SK-N-SH treated with all-trans-retinoic acid at 6 μM for 48 hours (cell line): ENCODE measurements at regions not wholly inside any gene's neighbourhood (a gene's known extent, or its start where the extent isn't known, plus 50 kb on each side); places are given as distances from the start of the nearest gene placed in this dataset.

Experiments
- ATAC-seq: fragments of 200-7000 bp; cut with Tn5 transposase; 3 replicates; pipeline ENCODE4 v1.9.1; 2020; ENCODE audit warnings: mild to moderate bottlenecking, moderate library complexity
- BACH2 ChIP-seq: fragments of 250-450 bp; sonication (Bioruptor Pico); IDR thresholded peaks from 2 replicates; pipeline ENCODE4 v1.9.0; 2021; ENCODE audit warnings: mild to moderate bottlenecking, borderline replicate concordance
- ESRRG ChIP-seq: fragments of 250-450 bp; sonication (Bioruptor Pico); IDR thresholded peaks from 2 replicates; pipeline ENCODE4 v1.6.1; 2021; ENCODE audit warnings: mild to moderate bottlenecking
- GLIS3 ChIP-seq: fragments of 250-450 bp; sonication (Bioruptor Pico); IDR thresholded peaks from 2 replicates; pipeline ENCODE4 v1.5.0; 2020; ENCODE audit warnings: mild to moderate bottlenecking, moderate library complexity
- ISL1 ChIP-seq: fragments of 250-450 bp; sonication (Bioruptor Pico); IDR thresholded peaks from 2 replicates; pipeline ENCODE4 v2.1.2; 2022; ENCODE audit warnings: mild to moderate bottlenecking, moderate library complexity
- OSR1 ChIP-seq: fragments of 250-450 bp; sonication (Bioruptor Pico); IDR thresholded peaks from 2 replicates; pipeline ENCODE4 v1.8.0; 2022; ENCODE audit warnings: moderate library complexity, mild to moderate bottlenecking, inconsistent platforms
- PPARA ChIP-seq: fragments of 250-450 bp; sonication (Bioruptor Pico); IDR thresholded peaks from 2 replicates; pipeline ENCODE4 v1.5.0; 2020; ENCODE audit warnings: mild to moderate bottlenecking, borderline replicate concordance
- SNAI2 ChIP-seq: fragments of 250-450 bp; sonication (Bioruptor Pico); IDR thresholded peaks from 2 replicates; pipeline ENCODE4 v1.5.0; 2020; ENCODE audit warnings: mild to moderate bottlenecking, moderate library complexity
- TCF4 ChIP-seq: fragments of 250-450 bp; sonication (Bioruptor Pico); IDR thresholded peaks from 2 replicates; pipeline ENCODE4 v1.8.0; 2021; ENCODE audit warnings: mild to moderate bottlenecking, moderate library complexity, borderline replicate concordance
- TOX ChIP-seq: fragments of 250-450 bp; sonication (Bioruptor Pico); IDR thresholded peaks from 2 replicates; pipeline ENCODE4 v1.8.0; 2021; ENCODE audit warnings: mild to moderate bottlenecking, moderate library complexity, borderline replicate concordance
- ZC3H10 ChIP-seq: fragments of 250-450 bp; sonication (Bioruptor Pico); IDR thresholded peaks from 2 replicates; pipeline ENCODE4 v1.5.1; 2021; ENCODE audit warnings: mild to moderate bottlenecking, moderate library complexity
- ZFP3 ChIP-seq: fragments of 250-450 bp; sonication (Bioruptor Pico); IDR thresholded peaks from 2 replicates; pipeline ENCODE4 v1.5.0; 2020; ENCODE audit warnings: mild to moderate bottlenecking, moderate library complexity
- ZFP30 ChIP-seq: fragments of 450-650 bp; formaldehyde crosslinking; IDR thresholded peaks from 2 replicates; pipeline ENCODE4 v1.5.0; 2022; ENCODE audit warnings: mild to moderate bottlenecking, moderate library complexity
- ZNF565 ChIP-seq: fragments of 450-650 bp; formaldehyde crosslinking; conservative IDR thresholded peaks from 2 replicates; pipeline ENCODE4 v1.5.0; 2020; ENCODE audit warnings: low read depth, mild to moderate bottlenecking, moderate library complexity
- ZNF70 ChIP-seq: fragments of 450-650 bp; formaldehyde crosslinking; IDR thresholded peaks from 2 replicates; pipeline ENCODE4 v1.5.0; 2020; ENCODE audit warnings: mild to moderate bottlenecking, moderate library complexity
- TF ChIP-seq, protein P1 (sequence below): fragments of 250-450 bp; sonication (Bioruptor Pico); IDR thresholded peaks from 2 replicates; pipeline ENCODE4 v1.5.1; 2020; ENCODE audit warnings: low read depth, mild to moderate bottlenecking, moderate library complexity
- TF ChIP-seq, protein P2 (sequence below): fragments of 250-450 bp; sonication (Bioruptor Pico); IDR thresholded peaks from 2 replicates; pipeline ENCODE4 v1.5.1; 2021; ENCODE audit warnings: mild to moderate bottlenecking, moderate library complexity
- TF ChIP-seq, protein P3 (sequence below): fragments of 250-450 bp; sonication (Bioruptor Pico); IDR thresholded peaks from 2 replicates; pipeline ENCODE4 v1.8.0; 2020; ENCODE audit warnings: mild to moderate bottlenecking, moderate library complexity, borderline replicate concordance
- TF ChIP-seq, protein P4 (sequence below): fragments of 250-450 bp; sonication (Bioruptor Pico); IDR thresholded peaks from 2 replicates; pipeline ENCODE4 v1.5.0; 2020; ENCODE audit warnings: mild to moderate bottlenecking, moderate library complexity
- TF ChIP-seq, protein P5 (sequence below): fragments of 250-450 bp; sonication (Bioruptor Pico); IDR thresholded peaks from 2 replicates; pipeline ENCODE4 v1.8.0; 2021; ENCODE audit warnings: low read depth, mild to moderate bottlenecking, moderate library complexity, borderline replicate concordance

DNA sequence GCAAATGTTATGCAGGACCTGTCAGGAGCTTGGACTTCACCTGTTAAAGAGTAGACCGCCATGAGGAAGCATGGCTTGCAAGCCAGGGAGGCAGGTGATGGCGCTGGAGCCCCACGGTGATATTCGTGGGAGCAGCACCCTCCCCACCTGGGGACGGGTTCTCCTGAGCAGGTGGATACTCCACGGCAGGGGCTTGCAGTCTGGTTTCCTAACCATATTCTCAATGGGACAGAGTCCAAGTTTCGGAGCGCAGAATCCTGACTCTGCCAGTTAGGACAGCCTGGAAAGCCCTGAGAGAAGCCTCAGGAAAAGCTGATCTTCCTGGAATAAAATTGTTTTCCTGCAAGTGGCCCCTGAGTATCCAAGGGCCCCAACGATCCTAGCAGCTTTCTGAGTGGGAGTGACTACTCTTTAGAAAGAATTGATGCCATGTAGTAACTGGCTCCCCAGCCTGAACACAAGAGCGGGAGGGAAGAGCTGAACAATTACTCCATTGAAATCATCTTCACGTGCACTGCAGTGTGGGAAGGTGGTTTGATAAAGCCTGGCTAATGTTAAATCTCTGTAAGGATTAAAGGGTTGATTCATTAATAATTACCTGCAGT is 146.3 kb upstream of the RAB4A start (continued):
- TF ChIP-seq, protein P1, sequence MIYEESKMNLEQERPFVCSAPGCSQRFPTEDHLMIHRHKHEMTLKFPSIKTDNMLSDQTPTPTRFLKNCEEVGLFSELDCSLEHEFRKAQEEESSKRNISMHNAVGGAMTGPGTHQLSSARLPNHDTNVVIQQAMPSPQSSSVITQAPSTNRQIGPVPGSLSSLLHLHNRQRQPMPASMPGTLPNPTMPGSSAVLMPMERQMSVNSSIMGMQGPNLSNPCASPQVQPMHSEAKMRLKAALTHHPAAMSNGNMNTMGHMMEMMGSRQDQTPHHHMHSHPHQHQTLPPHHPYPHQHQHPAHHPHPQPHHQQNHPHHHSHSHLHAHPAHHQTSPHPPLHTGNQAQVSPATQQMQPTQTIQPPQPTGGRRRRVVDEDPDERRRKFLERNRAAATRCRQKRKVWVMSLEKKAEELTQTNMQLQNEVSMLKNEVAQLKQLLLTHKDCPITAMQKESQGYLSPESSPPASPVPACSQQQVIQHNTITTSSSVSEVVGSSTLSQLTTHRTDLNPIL (CRISPR knock-in tag) = no peak
- TF ChIP-seq TCF4 (CRISPR knock-in tag) (no peak), SNAI2 (CRISPR knock-in tag) (no peak), ZNF70 (CRISPR knock-in tag) (no peak)

DNA sequence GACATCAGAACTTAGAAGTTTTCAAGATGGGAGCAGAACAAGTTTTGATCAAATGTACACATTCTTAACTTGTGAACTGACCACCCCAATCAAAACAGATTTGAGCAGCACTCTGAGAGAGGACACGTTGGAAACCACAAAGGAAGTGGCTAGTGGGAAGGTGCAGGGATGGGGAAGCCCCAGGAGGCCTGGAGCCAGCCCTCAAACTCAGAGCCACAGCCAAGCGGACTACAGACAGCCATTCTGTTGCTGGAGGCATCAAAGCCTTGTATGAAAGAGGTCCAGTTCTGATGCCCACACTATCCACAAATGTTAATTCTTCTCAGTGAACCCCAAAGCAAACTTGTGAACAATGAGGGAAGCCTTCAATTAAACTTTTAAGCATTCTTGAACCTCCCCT is 143.6 kb upstream of the RAB4A start:
- ATAC-seq = peak; percentile 68
- TF ChIP-seq ISL1 (CRISPR knock-in tag) (no peak), PPARA (CRISPR knock-in tag) (no peak), ZC3H10 (CRISPR knock-in tag) (no peak), OSR1 (CRISPR knock-in tag) (no peak), GLIS3 (CRISPR knock-in tag) (no peak), ZFP3 (CRISPR knock-in tag) (no peak), TOX (no peak), ZNF70 (CRISPR knock-in tag) (no peak), ZFP30 (CRISPR knock-in tag) (no peak), ZNF565 (CRISPR knock-in tag) (no peak), SNAI2 (CRISPR knock-in tag) (no peak), TCF4 (CRISPR knock-in tag) (no peak)
- TF ChIP-seq, protein P2, sequence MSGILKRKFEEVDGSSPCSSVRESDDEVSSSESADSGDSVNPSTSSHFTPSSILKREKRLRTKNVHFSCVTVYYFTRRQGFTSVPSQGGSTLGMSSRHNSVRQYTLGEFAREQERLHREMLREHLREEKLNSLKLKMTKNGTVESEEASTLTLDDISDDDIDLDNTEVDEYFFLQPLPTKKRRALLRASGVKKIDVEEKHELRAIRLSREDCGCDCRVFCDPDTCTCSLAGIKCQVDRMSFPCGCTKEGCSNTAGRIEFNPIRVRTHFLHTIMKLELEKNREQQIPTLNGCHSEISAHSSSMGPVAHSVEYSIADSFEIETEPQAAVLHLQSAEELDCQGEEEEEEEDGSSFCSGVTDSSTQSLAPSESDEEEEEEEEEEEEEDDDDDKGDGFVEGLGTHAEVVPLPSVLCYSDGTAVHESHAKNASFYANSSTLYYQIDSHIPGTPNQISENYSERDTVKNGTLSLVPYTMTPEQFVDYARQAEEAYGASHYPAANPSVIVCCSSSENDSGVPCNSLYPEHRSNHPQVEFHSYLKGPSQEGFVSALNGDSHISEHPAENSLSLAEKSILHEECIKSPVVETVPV (CRISPR knock-in tag) = no peak
- TF ChIP-seq, protein P1 (CRISPR knock-in tag) = no peak
- TF ChIP-seq, protein P3, sequence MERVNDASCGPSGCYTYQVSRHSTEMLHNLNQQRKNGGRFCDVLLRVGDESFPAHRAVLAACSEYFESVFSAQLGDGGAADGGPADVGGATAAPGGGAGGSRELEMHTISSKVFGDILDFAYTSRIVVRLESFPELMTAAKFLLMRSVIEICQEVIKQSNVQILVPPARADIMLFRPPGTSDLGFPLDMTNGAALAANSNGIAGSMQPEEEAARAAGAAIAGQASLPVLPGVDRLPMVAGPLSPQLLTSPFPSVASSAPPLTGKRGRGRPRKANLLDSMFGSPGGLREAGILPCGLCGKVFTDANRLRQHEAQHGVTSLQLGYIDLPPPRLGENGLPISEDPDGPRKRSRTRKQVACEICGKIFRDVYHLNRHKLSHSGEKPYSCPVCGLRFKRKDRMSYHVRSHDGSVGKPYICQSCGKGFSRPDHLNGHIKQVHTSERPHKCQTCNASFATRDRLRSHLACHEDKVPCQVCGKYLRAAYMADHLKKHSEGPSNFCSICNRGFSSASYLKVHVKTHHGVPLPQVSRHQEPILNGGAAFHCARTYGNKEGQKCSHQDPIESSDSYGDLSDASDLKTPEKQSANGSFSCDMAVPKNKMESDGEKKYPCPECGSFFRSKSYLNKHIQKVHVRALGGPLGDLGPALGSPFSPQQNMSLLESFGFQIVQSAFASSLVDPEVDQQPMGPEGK = no peak
- TF ChIP-seq, protein P4, sequence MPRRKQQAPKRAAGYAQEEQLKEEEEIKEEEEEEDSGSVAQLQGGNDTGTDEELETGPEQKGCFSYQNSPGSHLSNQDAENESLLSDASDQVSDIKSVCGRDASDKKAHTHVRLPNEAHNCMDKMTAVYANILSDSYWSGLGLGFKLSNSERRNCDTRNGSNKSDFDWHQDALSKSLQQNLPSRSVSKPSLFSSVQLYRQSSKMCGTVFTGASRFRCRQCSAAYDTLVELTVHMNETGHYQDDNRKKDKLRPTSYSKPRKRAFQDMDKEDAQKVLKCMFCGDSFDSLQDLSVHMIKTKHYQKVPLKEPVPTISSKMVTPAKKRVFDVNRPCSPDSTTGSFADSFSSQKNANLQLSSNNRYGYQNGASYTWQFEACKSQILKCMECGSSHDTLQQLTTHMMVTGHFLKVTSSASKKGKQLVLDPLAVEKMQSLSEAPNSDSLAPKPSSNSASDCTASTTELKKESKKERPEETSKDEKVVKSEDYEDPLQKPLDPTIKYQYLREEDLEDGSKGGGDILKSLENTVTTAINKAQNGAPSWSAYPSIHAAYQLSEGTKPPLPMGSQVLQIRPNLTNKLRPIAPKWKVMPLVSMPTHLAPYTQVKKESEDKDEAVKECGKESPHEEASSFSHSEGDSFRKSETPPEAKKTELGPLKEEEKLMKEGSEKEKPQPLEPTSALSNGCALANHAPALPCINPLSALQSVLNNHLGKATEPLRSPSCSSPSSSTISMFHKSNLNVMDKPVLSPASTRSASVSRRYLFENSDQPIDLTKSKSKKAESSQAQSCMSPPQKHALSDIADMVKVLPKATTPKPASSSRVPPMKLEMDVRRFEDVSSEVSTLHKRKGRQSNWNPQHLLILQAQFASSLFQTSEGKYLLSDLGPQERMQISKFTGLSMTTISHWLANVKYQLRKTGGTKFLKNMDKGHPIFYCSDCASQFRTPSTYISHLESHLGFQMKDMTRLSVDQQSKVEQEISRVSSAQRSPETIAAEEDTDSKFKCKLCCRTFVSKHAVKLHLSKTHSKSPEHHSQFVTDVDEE (CRISPR knock-in tag) = no peak
- TF ChIP-seq, protein P5, sequence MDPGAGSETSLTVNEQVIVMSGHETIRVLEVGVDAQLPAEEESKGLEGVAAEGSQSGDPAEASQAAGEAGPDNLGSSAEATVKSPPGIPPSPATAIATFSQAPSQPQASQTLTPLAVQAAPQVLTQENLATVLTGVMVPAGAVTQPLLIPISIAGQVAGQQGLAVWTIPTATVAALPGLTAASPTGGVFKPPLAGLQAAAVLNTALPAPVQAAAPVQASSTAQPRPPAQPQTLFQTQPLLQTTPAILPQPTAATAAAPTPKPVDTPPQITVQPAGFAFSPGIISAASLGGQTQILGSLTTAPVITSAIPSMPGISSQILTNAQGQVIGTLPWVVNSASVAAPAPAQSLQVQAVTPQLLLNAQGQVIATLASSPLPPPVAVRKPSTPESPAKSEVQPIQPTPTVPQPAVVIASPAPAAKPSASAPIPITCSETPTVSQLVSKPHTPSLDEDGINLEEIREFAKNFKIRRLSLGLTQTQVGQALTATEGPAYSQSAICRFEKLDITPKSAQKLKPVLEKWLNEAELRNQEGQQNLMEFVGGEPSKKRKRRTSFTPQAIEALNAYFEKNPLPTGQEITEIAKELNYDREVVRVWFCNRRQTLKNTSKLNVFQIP (CRISPR knock-in tag) = no peak

DNA sequence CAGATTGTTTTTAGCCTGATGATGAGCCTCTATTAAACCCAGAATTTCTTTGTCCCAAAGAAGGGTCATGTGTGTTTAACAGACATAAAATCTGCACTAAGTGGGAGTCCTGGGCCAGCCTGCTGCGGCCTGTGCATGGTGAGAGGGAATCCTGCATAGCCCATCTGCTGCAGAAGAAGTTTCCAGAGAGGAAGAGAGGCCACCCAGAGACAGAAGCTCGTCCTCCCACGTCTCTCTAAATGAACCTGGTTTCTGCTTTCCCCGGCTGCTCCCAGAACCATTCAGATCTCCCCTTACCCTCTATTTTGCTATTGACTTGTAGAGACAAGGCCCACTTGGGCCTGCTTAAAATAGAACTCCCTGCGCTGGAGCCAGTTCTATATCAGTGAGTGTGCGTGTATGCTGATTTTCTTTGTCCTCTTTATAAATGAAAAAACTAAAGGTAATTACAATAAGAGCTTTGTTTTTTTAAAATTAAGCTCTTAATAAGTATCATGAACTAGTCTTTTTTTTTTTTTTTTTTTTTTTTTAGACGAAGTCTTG is 142.8 kb upstream of the RAB4A start:
- TF ChIP-seq, protein P1 (CRISPR knock-in tag) = no peak
- no peak for TF ChIP-seq BACH2 (CRISPR knock-in tag)
- no peak for TF ChIP-seq ZNF565 (CRISPR knock-in tag)
- TF ChIP-seq ESRRG (CRISPR knock-in tag) = no peak
- TF ChIP-seq TCF4 (CRISPR knock-in tag) = no peak
- TF ChIP-seq ZC3H10 (CRISPR knock-in tag) = no peak
- TF ChIP-seq, protein P3 = no peak
- no peak for ATAC-seq
